ENCODE measurements at regions not wholly inside any gene's neighbourhood (a gene's known extent, or its start where the extent isn't known, plus 50 kb on each side); places are given as distances from the start of the nearest gene placed in this dataset.

GRCh38 chr2:142280831-142281230 lies 150.0 kb upstream of the LRP1B start:
- intact Hi-C loops (cut with DNase I), result no loop called here
- H3K9me3 ChIP-seq, result no peaks in the 10 kb centered on the region
- H3K27ac ChIP-seq, result no peak overlapping the region
- H3K4me3 ChIP-seq, result no peak overlapping the region
- no peaks in the 10 kb centered on the region for H3K4me1 ChIP-seq (replicated peaks)
- no peak for DNase-seq (ENCODE audit: low spot score)
- TF ChIP-seq POLR2AphosphoS5 (IDR thresholded peaks at IDR 0.05), result no peak
- TF ChIP-seq POLR2A (IDR thresholded peaks at IDR 0.05), result no peak
- no peak for TF ChIP-seq CTCF (IDR thresholded peaks at IDR 0.05)
- 83% methylated on average over 5 of the region's 5 CpGs for WGBS
- H3K36me3 ChIP-seq, result no peaks in the 10 kb centered on the region
- no peaks in the 10 kb centered on the region for H3K27me3 ChIP-seq (replicated peaks; ENCODE audit: insufficient read depth)

- intact Hi-C loops (cut with DNase I), result no loop called here
- TF ChIP-seq POLR2AphosphoS5 (IDR thresholded peaks at IDR 0.05) (no peak), CTCF (IDR thresholded peaks at IDR 0.05) (no peak), POLR2A (IDR thresholded peaks at IDR 0.05) (no peak)
- Histone ChIP-seq H3K36me3 (no peaks in the 10 kb centered on the region), H3K4me1 (replicated peaks) (no peaks in the 10 kb centered on the region), H3K27me3 (replicated peaks; ENCODE audit: insufficient read depth) (no peaks in the 10 kb centered on the region), H3K4me3 (no peak overlapping the region), H3K9me3 (no peaks in the 10 kb centered on the region), H3K27ac (no peak overlapping the region)
- DNase-seq (ENCODE audit: low spot score), result no peak
- 83% methylated on average over 2 of the region's 2 CpGs for WGBS
These were observed 140.2 kb upstream of the LRP1B start for GRCh38 chr2:142270990-142271389.

GRCh38 chr2:142270291-142270690 lies 139.5 kb upstream of the LRP1B start:
- intact Hi-C loops (cut with DNase I), result no loop called here
- no peaks in the 10 kb centered on the region for H3K36me3 ChIP-seq
- H3K4me3 ChIP-seq, result no peak overlapping the region
- no peaks in the 10 kb centered on the region for H3K27me3 ChIP-seq (replicated peaks; ENCODE audit: insufficient read depth)
- WGBS, result 89% methylated on average over 2 of the region's 2 CpGs
- no peak overlapping the region for H3K27ac ChIP-seq
- no peak for DNase-seq (ENCODE audit: low spot score)
- TF ChIP-seq CTCF (IDR thresholded peaks at IDR 0.05) (no peak), POLR2A (IDR thresholded peaks at IDR 0.05) (no peak), POLR2AphosphoS5 (IDR thresholded peaks at IDR 0.05) (no peak)
- no peaks in the 10 kb centered on the region for H3K4me1 ChIP-seq (replicated peaks)
- no peaks in the 10 kb centered on the region for H3K9me3 ChIP-seq

- Histone ChIP-seq H3K4me3 (no peak overlapping the region), H3K27ac (no peak overlapping the region), H3K27me3 (replicated peaks; ENCODE audit: insufficient read depth) (no peaks in the 10 kb centered on the region), H3K9me3 (no peaks in the 10 kb centered on the region), H3K36me3 (no peaks in the 10 kb centered on the region), H3K4me1 (replicated peaks) (no peaks in the 10 kb centered on the region)
- intact Hi-C loops (cut with DNase I), result no loop called here
- WGBS, result 95% methylated on average over 5 of the region's 5 CpGs
- TF ChIP-seq POLR2AphosphoS5 (IDR thresholded peaks at IDR 0.05), result no peak
- no peak for TF ChIP-seq CTCF (IDR thresholded peaks at IDR 0.05)
- no peak for TF ChIP-seq POLR2A (IDR thresholded peaks at IDR 0.05)
- DNase-seq (ENCODE audit: low spot score), result no peak
These were observed 128.5 kb upstream of the LRP1B start for GRCh38 chr2:142259356-142259755.

GRCh38 chr2:142254031-142254430 lies 123.2 kb upstream of the LRP1B start:
- H3K27me3 ChIP-seq (replicated peaks; ENCODE audit: insufficient read depth), result no peaks in the 10 kb centered on the region
- no peaks in the 10 kb centered on the region for H3K9me3 ChIP-seq
- 72% methylated on average over 1 of the region's 1 CpG for WGBS
- no peak for DNase-seq (ENCODE audit: low spot score)
- H3K4me1 ChIP-seq (replicated peaks), result no peaks in the 10 kb centered on the region
- H3K27ac ChIP-seq, result no peak overlapping the region
- no peak overlapping the region for H3K4me3 ChIP-seq
- TF ChIP-seq POLR2AphosphoS5 (IDR thresholded peaks at IDR 0.05), result no peak
- no peaks in the 10 kb centered on the region for H3K36me3 ChIP-seq
- intact Hi-C loops (cut with DNase I), result no loop called here
